Femur (tissue), 1 donor: ENCODE measurements at regions not wholly inside any gene's neighbourhood (a gene's known extent, or its start where the extent isn't known, plus 50 kb on each side); places are given as distances from the start of the nearest gene placed in this dataset.
A peak's percentile ranks its signal among the peaks of the same experiment; 100 is the strongest.
"Not testable (repeated sequence)": the region's sequence is repeated elsewhere in the genome, so short reads cannot be mapped to it uniquely, and the experiment has no call there.

Source experiments
- DNase-seq: peaks from one replicate; pipeline ENCODE4 v3.0.0-alpha.2; 2017

DNA sequence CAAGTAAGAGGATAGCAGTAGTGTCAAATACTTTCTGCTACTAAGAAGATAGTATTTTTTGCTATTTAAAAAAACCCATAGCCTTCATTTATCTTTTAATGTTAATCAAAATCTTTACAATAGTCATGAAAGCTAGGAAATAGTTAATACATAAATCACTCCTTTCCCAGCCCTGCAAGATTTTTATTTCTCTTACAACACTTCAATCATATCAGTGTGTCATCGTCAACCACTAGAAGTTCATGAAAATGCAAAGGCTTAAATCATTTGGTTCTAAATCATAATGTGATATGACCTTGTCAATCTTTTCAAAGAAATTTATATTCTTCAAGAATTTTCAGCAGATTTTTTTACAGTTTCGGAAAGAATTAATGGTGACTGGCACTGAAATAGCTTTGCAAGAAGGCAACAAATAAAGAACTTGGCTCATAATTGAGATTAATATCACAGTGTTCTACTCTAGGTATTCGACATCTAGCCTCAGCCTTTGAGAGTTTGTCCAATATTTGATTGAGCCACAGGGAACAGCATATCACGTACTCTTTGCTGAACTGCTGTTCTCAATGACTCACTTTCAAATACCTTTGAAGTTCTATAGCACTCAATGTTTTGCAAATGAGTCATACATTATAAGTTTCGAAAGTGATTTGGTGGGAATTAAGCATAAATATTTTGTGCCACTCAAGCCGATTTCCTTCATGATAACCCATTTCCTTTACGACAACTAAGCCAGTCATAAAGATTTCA, 384.0 kb upstream of the FOXG1 start:
- no peak for DNase-seq

DNA sequence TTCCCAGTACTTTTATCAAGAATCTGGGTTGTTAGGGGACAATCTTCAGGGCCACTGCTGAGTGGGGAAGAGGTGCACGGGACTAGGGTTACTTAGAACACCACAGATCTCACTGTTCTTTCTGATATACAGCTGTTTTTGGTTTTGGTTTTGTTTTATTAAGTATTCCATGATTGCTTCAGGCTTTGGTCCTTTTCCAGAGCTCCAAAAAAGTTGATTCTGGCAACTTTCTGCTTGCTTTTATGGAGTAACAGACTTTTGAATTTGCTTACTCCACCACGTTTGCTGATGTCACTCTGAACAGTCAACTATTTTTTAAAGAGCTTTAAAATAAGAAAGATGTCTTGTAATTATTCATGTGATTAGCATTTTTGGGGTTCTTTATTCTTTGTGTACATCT, 368.1 kb upstream of the FOXG1 start:
- no peak for DNase-seq

DNA sequence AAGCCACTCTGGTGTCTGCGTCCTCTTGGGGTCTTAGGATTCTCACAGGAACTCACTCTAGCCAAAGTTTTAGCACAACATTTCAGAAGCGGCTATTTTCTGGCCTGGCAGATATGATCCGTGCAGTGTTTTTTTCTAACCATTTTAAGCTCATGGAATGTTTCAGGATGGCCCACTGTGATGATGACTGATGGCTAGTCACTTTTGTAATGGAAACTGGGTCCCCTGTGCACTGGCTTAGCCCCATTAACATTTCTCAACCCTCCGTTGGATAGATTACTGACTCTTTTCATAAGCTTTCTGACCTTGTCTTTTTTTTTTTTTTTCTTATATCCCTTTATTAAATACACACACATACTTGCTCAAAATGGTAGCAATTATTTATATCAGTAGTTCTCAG, 364.9 kb upstream of the FOXG1 start:
- not testable (repeated sequence) for DNase-seq

- no peak for DNase-seq
These were observed 360.4 kb upstream of the FOXG1 start for GRCh38 chr14:28406196-28406595.

DNA sequence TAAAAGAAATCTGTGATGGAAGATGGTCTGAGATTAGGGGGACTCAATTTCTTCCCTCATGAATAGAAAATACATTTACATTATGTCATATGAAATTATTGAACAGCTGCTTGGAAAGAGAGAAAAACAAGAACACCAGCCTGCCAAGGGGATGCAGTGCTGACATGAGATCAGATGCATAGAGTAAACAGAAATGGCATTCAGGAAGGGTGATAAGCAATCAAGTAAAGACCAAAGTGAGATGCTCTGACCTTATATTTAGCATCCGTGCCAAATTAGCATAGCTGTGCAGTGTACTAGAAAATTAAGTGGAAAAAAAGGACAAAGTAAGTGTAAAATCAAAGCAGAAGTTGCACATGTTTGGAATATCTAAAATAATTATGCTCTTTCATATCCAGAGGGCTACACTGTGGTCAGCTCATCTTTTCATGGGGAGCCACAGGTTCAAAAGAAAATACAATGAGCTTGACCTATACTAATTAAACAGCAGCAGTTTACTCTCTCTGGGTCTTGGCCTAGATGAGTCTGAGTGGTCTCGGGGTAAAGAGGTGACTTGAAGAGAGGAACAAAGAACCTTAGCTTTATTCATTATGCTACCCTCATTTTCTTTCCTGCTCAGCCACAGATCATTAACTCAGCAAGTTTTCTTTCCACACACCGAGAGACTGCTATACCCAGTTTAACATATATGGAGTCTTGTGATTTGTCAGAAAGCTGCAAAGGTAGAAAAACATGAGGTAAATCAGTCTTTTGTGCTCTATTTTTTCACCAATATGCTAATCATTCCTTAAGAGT, 359.4 kb upstream of the FOXG1 start:
- no peak for DNase-seq

GRCh38 chr14:28407996-28408395, 358.6 kb upstream of the FOXG1 start:
- DNase-seq, result no peak

- DNase-seq, result no peak
These were observed 354.5 kb upstream of the FOXG1 start for GRCh38 chr14:28412077-28412476.

DNA sequence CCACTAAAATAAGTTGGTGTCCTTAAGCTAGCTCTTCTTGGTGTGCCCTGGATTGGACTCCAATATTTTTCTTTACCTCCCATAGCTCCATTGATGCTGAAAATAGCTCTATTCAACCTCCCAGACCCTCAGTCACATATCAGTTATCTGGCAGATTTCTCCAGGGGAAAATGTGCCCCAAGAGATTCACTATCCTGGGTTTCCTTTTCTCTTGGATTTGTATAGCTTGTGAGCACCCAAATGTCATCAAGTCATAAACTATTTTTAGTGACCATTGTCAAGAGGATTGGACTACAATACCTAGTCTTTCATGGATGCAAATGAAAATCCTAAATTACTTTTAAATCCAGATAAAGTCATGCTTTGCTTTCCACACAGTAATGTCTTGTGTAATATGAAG, 339.6 kb upstream of the FOXG1 start:
- DNase-seq, result no peak

DNA sequence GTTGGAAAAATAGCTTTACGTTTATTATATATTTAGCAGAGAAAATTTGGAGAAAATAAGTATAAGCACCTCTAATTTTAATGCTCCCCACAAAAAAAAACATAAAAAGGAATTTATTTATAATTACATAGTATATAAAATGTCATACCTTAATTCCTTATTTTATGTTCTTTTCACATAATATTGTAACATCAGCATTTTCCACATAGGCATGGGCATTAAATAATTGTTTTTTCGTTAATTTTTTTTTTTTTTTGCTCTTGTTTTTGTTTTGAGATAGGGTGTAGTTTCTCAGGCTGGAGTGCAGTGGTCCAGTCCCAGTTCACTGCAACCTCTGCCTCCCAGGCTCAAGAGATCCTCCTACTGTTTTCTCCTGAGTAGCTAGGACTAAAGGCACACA, 329.8 kb upstream of the FOXG1 start:
- DNase-seq, result no peak

GRCh38 chr14:28461389-28461788, 305.2 kb upstream of the FOXG1 start:
- no peak for DNase-seq

GRCh38 chr14:28467611-28468010, 299.0 kb upstream of the FOXG1 start:
- DNase-seq, result peak; percentile 19

GRCh38 chr14:28468191-28469151, 298.1 kb upstream of the FOXG1 start:
- peak; percentile 29 for DNase-seq

GRCh38 chr14:28482251-28483040, 284.1 kb upstream of the FOXG1 start:
- DNase-seq, result no peak

GRCh38 chr14:28483506-28483905, 283.1 kb upstream of the FOXG1 start:
- no peak for DNase-seq

GRCh38 chr14:28488684-28489083, 277.9 kb upstream of the FOXG1 start:
- DNase-seq, result no peak

DNA sequence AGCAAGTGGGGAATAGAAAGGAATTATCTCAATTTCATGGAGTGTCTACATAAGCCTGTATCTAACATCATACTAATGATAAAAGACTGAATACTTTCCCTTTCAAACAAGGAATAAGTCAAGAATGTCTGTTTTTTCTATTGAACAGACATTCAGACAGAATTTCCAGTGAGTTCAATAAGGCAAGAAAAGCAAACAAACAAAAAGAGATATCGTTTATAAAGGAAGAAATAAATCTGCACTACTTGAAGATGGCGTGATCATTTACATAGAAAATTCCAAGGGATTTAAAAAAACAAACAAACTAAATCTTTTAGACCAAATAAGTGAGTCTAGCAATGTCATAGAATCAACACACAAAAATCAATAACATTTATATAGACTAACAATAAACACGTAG, 273.1 kb upstream of the FOXG1 start:
- no peak for DNase-seq

DNA sequence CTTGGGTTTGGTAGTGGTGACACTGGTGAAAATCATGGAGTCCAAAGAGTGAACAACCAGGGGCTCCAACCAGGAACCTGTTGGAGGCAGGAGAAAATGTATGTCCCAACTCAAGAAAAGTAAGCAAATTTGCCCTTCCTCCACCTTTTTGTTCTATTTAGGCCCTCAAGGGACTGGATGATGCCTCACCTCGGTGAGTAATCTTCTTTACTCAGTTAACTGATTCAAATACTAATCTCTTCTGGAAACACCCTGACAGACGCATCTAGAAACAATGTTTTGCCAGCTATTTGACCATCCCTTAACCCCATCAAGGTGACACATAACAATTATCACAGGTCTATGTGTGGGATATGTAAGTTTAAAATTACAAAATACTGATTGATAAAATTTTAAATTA, 272.4 kb upstream of the FOXG1 start:
- DNase-seq, result no peak

GRCh38 chr14:28496364-28496763, 270.2 kb upstream of the FOXG1 start:
- no peak for DNase-seq

DNA sequence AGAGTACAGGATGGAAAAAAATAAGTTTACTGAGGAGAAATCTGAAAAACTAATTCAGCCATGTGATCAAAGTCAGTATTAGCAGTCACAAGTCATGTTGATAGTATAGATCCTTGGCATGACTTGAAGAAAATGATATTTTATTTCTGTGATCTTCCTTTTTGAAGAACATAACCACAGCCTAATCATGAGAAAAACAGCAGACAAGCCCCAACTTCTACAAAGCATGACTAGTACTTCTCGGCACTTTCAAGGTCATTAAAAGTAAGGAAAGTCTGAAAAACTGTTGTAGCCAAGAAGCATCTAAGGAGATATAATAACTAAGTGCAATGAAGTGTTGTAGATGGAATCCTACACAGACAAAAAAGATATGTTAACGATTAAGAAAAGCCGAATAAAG, 264.1 kb upstream of the FOXG1 start:
- no peak for DNase-seq

GRCh38 chr14:28515571-28515970, 251.0 kb upstream of the FOXG1 start:
- DNase-seq, result no peak

DNA sequence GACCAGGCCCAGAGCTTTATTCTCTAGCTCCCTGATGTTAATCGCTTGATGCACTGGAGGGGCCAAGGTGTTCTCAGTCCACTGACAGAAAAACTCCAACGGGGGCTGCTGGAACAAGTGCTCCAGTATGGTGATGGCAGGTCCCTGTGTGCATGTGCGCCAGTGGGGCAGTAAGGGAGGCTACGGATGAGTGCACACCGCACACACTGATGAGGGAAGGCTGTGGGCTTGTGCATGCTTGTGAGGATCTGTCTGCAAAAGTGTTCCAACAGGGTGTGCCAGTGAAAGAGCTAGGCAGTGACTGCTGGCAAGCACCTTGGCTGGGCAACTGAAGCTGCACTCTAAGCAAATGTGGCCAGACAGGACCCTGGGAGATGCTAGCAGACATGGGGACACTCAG, 229.7 kb upstream of the FOXG1 start:
- no peak for DNase-seq

DNA sequence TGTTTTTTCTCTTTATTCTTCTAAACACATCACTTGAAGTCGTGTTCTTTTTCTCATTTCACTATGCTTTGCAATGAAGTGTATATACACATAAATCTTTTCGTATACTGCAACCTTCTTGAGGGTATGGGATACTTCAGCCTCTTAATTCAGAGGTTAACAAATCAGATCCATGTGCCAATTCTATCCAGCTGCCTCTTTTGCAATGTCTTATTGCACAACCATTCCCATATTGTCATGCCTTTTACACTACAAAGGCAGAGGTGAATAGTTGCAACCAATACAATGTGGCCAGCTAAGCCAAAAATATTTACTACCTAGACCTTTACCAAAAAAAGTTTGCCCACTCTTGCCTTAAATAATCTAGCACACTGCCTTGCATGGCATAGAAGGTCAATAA, 224.5 kb upstream of the FOXG1 start:
- DNase-seq, result no peak
